ENCODE measurements at regions not wholly inside any gene's neighbourhood (a gene's known extent, or its start where the extent isn't known, plus 50 kb on each side); places are given as distances from the start of the nearest gene placed in this dataset.

DNA sequence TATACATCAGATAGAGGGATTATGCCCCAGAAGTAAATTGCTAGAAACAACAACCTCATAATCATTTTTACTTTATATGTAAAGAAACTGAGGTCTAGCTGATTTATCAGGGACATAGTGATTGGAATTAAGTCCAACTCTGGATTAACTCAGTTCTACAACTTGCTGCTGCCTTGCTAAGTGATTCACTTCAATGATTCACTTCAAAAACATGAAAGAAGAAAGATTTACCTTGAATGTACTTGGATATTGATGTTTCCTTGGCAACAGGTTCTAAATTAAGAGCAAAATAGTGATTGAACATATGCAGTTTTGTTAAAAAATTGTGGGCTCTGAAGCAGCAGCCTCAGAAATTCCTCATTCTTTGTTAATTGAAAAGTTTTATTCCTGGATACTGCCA lies 99.8 kb upstream of the H2AZ1 start:
- no peaks in the 10 kb centered on the region for H3K27me3 ChIP-seq (replicated peaks in 2 of 5; ENCODE audit: control insufficient read depth in 4 of 5, insufficient read depth in 5 of 5, low read length in 4 of 5)
- H3K4me3 ChIP-seq (ENCODE audit: control insufficient read depth in 1 of 7, extremely low read depth in 1 of 7, insufficient read depth in 4 of 7, low read depth in 2 of 7, low read length in 6 of 7) = no peak overlapping the region
- H3K36me3 ChIP-seq (ENCODE audit: control insufficient read depth in 4 of 4, insufficient read depth in 4 of 4, low read length in 3 of 4) = no peaks in the 10 kb centered on the region
- CTCF ChIA-PET = no interaction called here
- H3K4me1 ChIP-seq (ENCODE audit: control extremely low read depth in 1 of 4, control insufficient read depth in 4 of 4, insufficient read depth in 4 of 4, low read length in 3 of 4) = no peaks in the 10 kb centered on the region
- no peaks in the 10 kb centered on the region for H3K9me3 ChIP-seq (ENCODE audit: control extremely low read depth in 1 of 5, control insufficient read depth in 4 of 5, insufficient read depth in 2 of 5, low read depth in 1 of 5, low read length in 4 of 5)
- POLR2A ChIA-PET = no interaction called here
- no peak for DNase-seq
- H3K27ac ChIP-seq (ENCODE audit: insufficient read depth in 1 of 2, low read depth in 1 of 2, low read length in 2 of 2, poor library complexity in 1 of 2, severe bottlenecking in 2 of 2) = no peak overlapping the region

- Histone ChIP-seq H3K9me3 (ENCODE audit: control extremely low read depth in 1 of 5, control insufficient read depth in 4 of 5, insufficient read depth in 2 of 5, low read depth in 1 of 5, low read length in 4 of 5) (no peaks in the 10 kb centered on the region), H3K36me3 (ENCODE audit: control insufficient read depth in 4 of 4, insufficient read depth in 4 of 4, low read length in 3 of 4) (no peaks in the 10 kb centered on the region), H3K4me1 (ENCODE audit: control extremely low read depth in 1 of 4, control insufficient read depth in 4 of 4, insufficient read depth in 4 of 4, low read length in 3 of 4) (no peaks in the 10 kb centered on the region), H3K4me3 (ENCODE audit: control insufficient read depth in 1 of 7, extremely low read depth in 1 of 7, insufficient read depth in 4 of 7, low read depth in 2 of 7, low read length in 6 of 7) (no peak overlapping the region), H3K27ac (ENCODE audit: insufficient read depth in 1 of 2, low read depth in 1 of 2, low read length in 2 of 2, poor library complexity in 1 of 2, severe bottlenecking in 2 of 2) (no peak overlapping the region), H3K27me3 (replicated peaks in 2 of 5; ENCODE audit: control insufficient read depth in 4 of 5, insufficient read depth in 5 of 5, low read length in 4 of 5) (peaks cover 0 to 2% (median 0%) of the 10 kb centered on the region in 5 experiments)
- no peak for DNase-seq
- ChIA-PET CTCF (no interaction called here), POLR2A (no interaction called here)
- WGBS (ENCODE audit: insufficient coverage) = 80% methylated on average over 1 of the region's 2 CpGs
Measured at GRCh38 chr4:100042711-100043110, 92.6 kb upstream of the H2AZ1 start.

DNA sequence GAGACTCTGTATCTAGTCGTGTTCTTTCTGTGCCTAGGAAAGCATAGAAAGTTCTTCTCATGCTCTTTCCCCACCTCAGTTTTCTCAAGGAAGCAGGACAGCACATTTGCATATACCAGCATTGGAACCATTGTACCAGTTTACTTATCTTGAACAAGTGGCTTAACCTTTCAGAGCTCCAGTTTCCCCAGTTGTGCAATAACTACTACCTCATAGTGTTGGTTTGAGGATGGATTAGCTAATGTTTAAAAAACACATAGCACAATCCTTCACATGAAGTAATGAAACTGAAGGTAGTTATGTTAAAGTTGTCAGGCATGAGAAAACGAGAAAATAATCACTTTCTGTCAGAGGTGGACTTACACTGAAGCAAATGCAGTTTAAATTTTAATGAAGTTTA lies 92.2 kb upstream of the H2AZ1 start:
- no peak for DNase-seq
- peaks cover 0 to 2% (median 0%) of the 10 kb centered on the region in 5 experiments for H3K27me3 ChIP-seq (replicated peaks in 2 of 5; ENCODE audit: control insufficient read depth in 4 of 5, insufficient read depth in 5 of 5, low read length in 4 of 5)
- no peaks in the 10 kb centered on the region for H3K36me3 ChIP-seq (ENCODE audit: control insufficient read depth in 4 of 4, insufficient read depth in 4 of 4, low read length in 3 of 4)
- H3K27ac ChIP-seq (ENCODE audit: insufficient read depth in 1 of 2, low read depth in 1 of 2, low read length in 2 of 2, poor library complexity in 1 of 2, severe bottlenecking in 2 of 2) = no peak overlapping the region
- CTCF ChIA-PET = no interaction called here
- H3K4me3 ChIP-seq (ENCODE audit: control insufficient read depth in 1 of 7, extremely low read depth in 1 of 7, insufficient read depth in 4 of 7, low read depth in 2 of 7, low read length in 6 of 7) = no peak overlapping the region
- no peaks in the 10 kb centered on the region for H3K4me1 ChIP-seq (ENCODE audit: control extremely low read depth in 1 of 4, control insufficient read depth in 4 of 4, insufficient read depth in 4 of 4, low read length in 3 of 4)
- WGBS (ENCODE audit: insufficient coverage) = 86% methylated on average over 1 of the region's 2 CpGs
- POLR2A ChIA-PET = no interaction called here
- H3K9me3 ChIP-seq (ENCODE audit: control extremely low read depth in 1 of 5, control insufficient read depth in 4 of 5, insufficient read depth in 2 of 5, low read depth in 1 of 5, low read length in 4 of 5) = peaks cover 0 to 3% (median 0%) of the 10 kb centered on the region in 5 experiments

GRCh38 chr4:100041646-100042045 lies 91.6 kb upstream of the H2AZ1 start:
- Histone ChIP-seq H3K27ac (ENCODE audit: insufficient read depth in 1 of 2, low read depth in 1 of 2, low read length in 2 of 2, poor library complexity in 1 of 2, severe bottlenecking in 2 of 2) (no peak overlapping the region), H3K27me3 (replicated peaks in 2 of 5; ENCODE audit: control insufficient read depth in 4 of 5, insufficient read depth in 5 of 5, low read length in 4 of 5) (peaks cover 0 to 2% (median 0%) of the 10 kb centered on the region in 5 experiments), H3K9me3 (ENCODE audit: control extremely low read depth in 1 of 5, control insufficient read depth in 4 of 5, insufficient read depth in 2 of 5, low read depth in 1 of 5, low read length in 4 of 5) (peaks cover 0 to 5% (median 3%) of the 10 kb centered on the region in 5 experiments), H3K36me3 (ENCODE audit: control insufficient read depth in 4 of 4, insufficient read depth in 4 of 4, low read length in 3 of 4) (no peaks in the 10 kb centered on the region), H3K4me3 (ENCODE audit: control insufficient read depth in 1 of 7, extremely low read depth in 1 of 7, insufficient read depth in 4 of 7, low read depth in 2 of 7, low read length in 6 of 7) (no peak overlapping the region), H3K4me1 (ENCODE audit: control extremely low read depth in 1 of 4, control insufficient read depth in 4 of 4, insufficient read depth in 4 of 4, low read length in 3 of 4) (no peaks in the 10 kb centered on the region)
- ChIA-PET POLR2A (interaction anchor here (0.5 kb wide), 1 partner anchor 1080 kb away, joined by 4 read pairs; no protein-coding TSS in a partner anchor), CTCF (no interaction called here)
- no peak for DNase-seq
- 100% methylated on average over 3 of the region's 4 CpGs for WGBS (ENCODE audit: insufficient coverage)

GRCh38 chr4:100034023-100034664 lies 84.1 kb upstream of the H2AZ1 start:
- Histone ChIP-seq H3K4me1 (ENCODE audit: control extremely low read depth in 1 of 4, control insufficient read depth in 4 of 4, insufficient read depth in 4 of 4, low read length in 3 of 4) (no peaks in the 10 kb centered on the region), H3K27me3 (replicated peaks in 2 of 5; ENCODE audit: control insufficient read depth in 4 of 5, insufficient read depth in 5 of 5, low read length in 4 of 5) (no peaks in the 10 kb centered on the region), H3K27ac (ENCODE audit: insufficient read depth in 1 of 2, low read depth in 1 of 2, low read length in 2 of 2, poor library complexity in 1 of 2, severe bottlenecking in 2 of 2) (no peak overlapping the region), H3K9me3 (ENCODE audit: control extremely low read depth in 1 of 5, control insufficient read depth in 4 of 5, insufficient read depth in 2 of 5, low read depth in 1 of 5, low read length in 4 of 5) (peaks cover 0 to 7% (median 5%) of the 10 kb centered on the region in 5 experiments), H3K4me3 (ENCODE audit: control insufficient read depth in 1 of 7, extremely low read depth in 1 of 7, insufficient read depth in 4 of 7, low read depth in 2 of 7, low read length in 6 of 7) (no peak overlapping the region), H3K36me3 (ENCODE audit: control insufficient read depth in 4 of 4, insufficient read depth in 4 of 4, low read length in 3 of 4) (no peaks in the 10 kb centered on the region)
- no peak for DNase-seq
- ChIA-PET CTCF (no interaction called here), POLR2A (no interaction called here)
- WGBS (ENCODE audit: insufficient coverage) = 100% methylated on average over 1 of the region's 2 CpGs

DNA sequence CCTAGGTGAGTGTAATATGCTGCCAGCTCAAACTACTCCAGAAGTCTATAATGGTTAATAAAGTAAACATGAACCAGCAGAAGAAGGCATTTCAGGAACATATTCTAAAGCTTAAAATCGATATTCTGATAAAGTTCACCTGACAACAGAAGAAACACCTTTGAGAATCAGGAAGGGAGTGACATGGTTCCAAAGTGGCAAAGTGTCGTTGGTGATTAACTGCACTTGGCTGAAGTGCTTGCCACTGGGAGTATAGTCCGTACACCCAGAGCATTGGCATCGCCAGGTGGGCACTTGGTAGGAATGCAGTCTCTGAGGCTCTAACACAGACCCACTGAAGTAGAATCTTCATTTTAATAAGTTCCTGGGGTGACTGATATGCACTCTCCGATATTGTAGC lies 76.0 kb upstream of the H2AZ1 start:
- CTCF ChIA-PET = interaction anchor here (0.6 to 1.3 kb wide), 2 partner anchors 38 to 627 kb away, joined by 3 to 4 read pairs; no protein-coding TSS in a partner anchor
- peaks cover 0 to 2% (median 0%) of the 10 kb centered on the region in 5 experiments for H3K27me3 ChIP-seq (replicated peaks in 2 of 5; ENCODE audit: control insufficient read depth in 4 of 5, insufficient read depth in 5 of 5, low read length in 4 of 5)
- H3K4me3 ChIP-seq (ENCODE audit: control insufficient read depth in 1 of 7, extremely low read depth in 1 of 7, insufficient read depth in 4 of 7, low read depth in 2 of 7, low read length in 6 of 7) = no peak overlapping the region
- no peaks in the 10 kb centered on the region for H3K36me3 ChIP-seq (ENCODE audit: control insufficient read depth in 4 of 4, insufficient read depth in 4 of 4, low read length in 3 of 4)
- no peaks in the 10 kb centered on the region for H3K4me1 ChIP-seq (ENCODE audit: control extremely low read depth in 1 of 4, control insufficient read depth in 4 of 4, insufficient read depth in 4 of 4, low read length in 3 of 4)
- WGBS (ENCODE audit: insufficient coverage) = 98% methylated on average over 4 of the region's 5 CpGs
- no peak overlapping the region for H3K27ac ChIP-seq (ENCODE audit: insufficient read depth in 1 of 2, low read depth in 1 of 2, low read length in 2 of 2, poor library complexity in 1 of 2, severe bottlenecking in 2 of 2)
- POLR2A ChIA-PET = interaction anchor here (0.7 kb wide), 1 partner anchor 1652 kb away, joined by 5 read pairs; no protein-coding TSS in a partner anchor
- DNase-seq = no peak
- no peaks in the 10 kb centered on the region for H3K9me3 ChIP-seq (ENCODE audit: control extremely low read depth in 1 of 5, control insufficient read depth in 4 of 5, insufficient read depth in 2 of 5, low read depth in 1 of 5, low read length in 4 of 5)

GRCh38 chr4:100023800-100024199 lies 73.7 kb upstream of the H2AZ1 start:
- Histone ChIP-seq H3K27ac (ENCODE audit: insufficient read depth in 1 of 2, low read depth in 1 of 2, low read length in 2 of 2, poor library complexity in 1 of 2, severe bottlenecking in 2 of 2) (no peak overlapping the region), H3K36me3 (ENCODE audit: control insufficient read depth in 4 of 4, insufficient read depth in 4 of 4, low read length in 3 of 4) (no peaks in the 10 kb centered on the region), H3K27me3 (replicated peaks in 2 of 5; ENCODE audit: control insufficient read depth in 4 of 5, insufficient read depth in 5 of 5, low read length in 4 of 5) (peaks cover 0 to 2% (median 0%) of the 10 kb centered on the region in 5 experiments), H3K4me1 (ENCODE audit: control extremely low read depth in 1 of 4, control insufficient read depth in 4 of 4, insufficient read depth in 4 of 4, low read length in 3 of 4) (no peaks in the 10 kb centered on the region), H3K4me3 (ENCODE audit: control insufficient read depth in 1 of 7, extremely low read depth in 1 of 7, insufficient read depth in 4 of 7, low read depth in 2 of 7, low read length in 6 of 7) (no peak overlapping the region), H3K9me3 (ENCODE audit: control extremely low read depth in 1 of 5, control insufficient read depth in 4 of 5, insufficient read depth in 2 of 5, low read depth in 1 of 5, low read length in 4 of 5) (no peaks in the 10 kb centered on the region)
- POLR2A ChIA-PET = no interaction called here
- DNase-seq = no peak
- CTCF ChIA-PET = no interaction called here
